ENCODE measurements at regions not wholly inside any gene's neighbourhood (a gene's known extent, or its start where the extent isn't known, plus 50 kb on each side); places are given as distances from the start of the nearest gene placed in this dataset.

- no peaks in the 10 kb centered on the region for H3K36me3 ChIP-seq
- intact Hi-C loops (cut with DNase I; ENCODE audit: low total_unique reads) = no loop called here
- H3K9me3 ChIP-seq = peaks cover 0 to 5% (median under 1%) of the 10 kb centered on the region in 4 donors
- whole genome bisulfite sequencing, 5 donors = 89 to 97% (median 90%) methylated on average over 5 of the region's 5 CpGs
- no peaks in the 10 kb centered on the region for H3K27me3 ChIP-seq
- no peaks in the 10 kb centered on the region for H3K4me1 ChIP-seq
- H3K4me3 ChIP-seq = no peak overlapping the region
- no peak for DNase-seq
- TF ChIP-seq POLR2AphosphoS5 (IDR thresholded peaks at IDR 0.05) = no peak
- no peak for TF ChIP-seq EP300 (IDR thresholded peaks at IDR 0.05)
- no peak for TF ChIP-seq CTCF (IDR thresholded peaks at IDR 0.05)
- no peak for TF ChIP-seq POLR2A (IDR thresholded peaks at IDR 0.05)
- H3K27ac ChIP-seq = no peak overlapping the region
These were observed 73.9 kb upstream of the SLC22A16 start for GRCh38 chr6:110550353-110550752.

- WGBS, 5 donors = 89 to 95% (median 92%) methylated on average over 5 of the region's 5 CpGs
- intact Hi-C loops (cut with DNase I; ENCODE audit: low total_unique reads) = no loop called here
- H3K36me3 ChIP-seq = no peaks in the 10 kb centered on the region
- DNase-seq = no peak
- TF ChIP-seq EP300 (IDR thresholded peaks at IDR 0.05) (no peak), POLR2AphosphoS5 (IDR thresholded peaks at IDR 0.05) (no peak), CTCF (IDR thresholded peaks at IDR 0.05) (no peak), POLR2A (IDR thresholded peaks at IDR 0.05) (no peak)
- peaks cover 0 to 2% (median 0%) of the 10 kb centered on the region in 4 donors for H3K4me1 ChIP-seq
- H3K27me3 ChIP-seq = no peaks in the 10 kb centered on the region
- no peak overlapping the region for H3K4me3 ChIP-seq
- H3K27ac ChIP-seq = no peak overlapping the region
- H3K9me3 ChIP-seq = peaks cover 0 to 7% (median 2%) of the 10 kb centered on the region in 4 donors
These were observed 72.9 kb upstream of the SLC22A16 start for GRCh38 chr6:110549277-110549676.

GRCh38 chr6:110548110-110548847, 71.9 kb upstream of the SLC22A16 start:
- H3K4me3 ChIP-seq = no peak overlapping the region
- no peak overlapping the region for H3K27ac ChIP-seq
- TF ChIP-seq EP300 (IDR thresholded peaks at IDR 0.05) = no peak
- no peak for TF ChIP-seq POLR2A (IDR thresholded peaks at IDR 0.05)
- no peak for TF ChIP-seq CTCF (IDR thresholded peaks at IDR 0.05)
- no peak for TF ChIP-seq POLR2AphosphoS5 (IDR thresholded peaks at IDR 0.05)
- DNase-seq = no peak
- H3K4me1 ChIP-seq = peaks cover 0 to 12% (median 7%) of the 10 kb centered on the region in 4 donors
- 81 to 94% (median 86%) methylated on average over 3 of the region's 3 CpGs for WGBS, 5 donors
- H3K27me3 ChIP-seq = peaks cover 0 to 3% (median 0%) of the 10 kb centered on the region in 3 donors
- H3K9me3 ChIP-seq = peaks cover 0 to 7% (median 2%) of the 10 kb centered on the region in 4 donors
- intact Hi-C loops (cut with DNase I; ENCODE audit: low total_unique reads) = no loop called here
- no peaks in the 10 kb centered on the region for H3K36me3 ChIP-seq

- Histone ChIP-seq H3K36me3 (no peaks in the 10 kb centered on the region), H3K27ac (no peak overlapping the region), H3K4me1 (peaks cover 0 to 20% (median 14%) of the 10 kb centered on the region in 4 donors), H3K4me3 (no peak overlapping the region), H3K9me3 (peaks cover 0 to 7% (median 2%) of the 10 kb centered on the region in 4 donors), H3K27me3 (peaks cover 0 to 3% (median 0%) of the 10 kb centered on the region in 3 donors)
- TF ChIP-seq POLR2A (IDR thresholded peaks at IDR 0.05) = no peak
- no peak for TF ChIP-seq CTCF (IDR thresholded peaks at IDR 0.05)
- TF ChIP-seq EP300 (IDR thresholded peaks at IDR 0.05) = no peak
- TF ChIP-seq POLR2AphosphoS5 (IDR thresholded peaks at IDR 0.05) = no peak
- WGBS, 5 donors = 63 to 84% (median 79%) methylated on average over 1 of the region's 1 CpG
- intact Hi-C loops (cut with DNase I; ENCODE audit: low total_unique reads) = no loop called here
- no peak for DNase-seq
These were observed 71.0 kb upstream of the SLC22A16 start for GRCh38 chr6:110547266-110547964.
